NAMALWA (cell line): ENCODE measurements at regions not wholly inside any gene's neighbourhood (a gene's known extent, or its start where the extent isn't known, plus 50 kb on each side); places are given as distances from the start of the nearest gene placed in this dataset.

Source experiments
- DNase-seq: peaks from one replicate; pipeline ENCODE4 v3.0.0-alpha.2; 2015; ENCODE audit warnings: low spot score

- DNase-seq, result no peak
These were observed 87.7 kb upstream of the KRR1 start for GRCh38 chr12:75599061-75599460.

DNA sequence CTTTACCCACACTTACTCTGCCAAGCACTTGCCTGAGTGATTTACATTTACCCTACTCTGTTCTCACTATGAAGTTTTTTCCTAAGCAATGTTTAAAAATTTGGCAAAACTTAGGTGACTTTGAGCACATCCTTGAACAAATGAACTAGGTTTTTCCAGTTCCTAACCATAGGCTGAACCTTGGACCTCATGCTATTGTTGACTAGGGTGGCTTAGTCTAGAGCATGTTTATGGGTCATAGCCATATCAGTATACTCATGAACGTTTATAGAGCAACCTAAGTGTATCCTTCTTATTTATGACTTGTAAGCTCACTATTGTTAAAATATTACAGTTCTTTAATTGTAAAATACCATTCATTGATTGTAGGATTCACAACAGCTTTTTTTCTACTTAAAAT, 85.0 kb upstream of the KRR1 start:
- no peak for DNase-seq

DNA sequence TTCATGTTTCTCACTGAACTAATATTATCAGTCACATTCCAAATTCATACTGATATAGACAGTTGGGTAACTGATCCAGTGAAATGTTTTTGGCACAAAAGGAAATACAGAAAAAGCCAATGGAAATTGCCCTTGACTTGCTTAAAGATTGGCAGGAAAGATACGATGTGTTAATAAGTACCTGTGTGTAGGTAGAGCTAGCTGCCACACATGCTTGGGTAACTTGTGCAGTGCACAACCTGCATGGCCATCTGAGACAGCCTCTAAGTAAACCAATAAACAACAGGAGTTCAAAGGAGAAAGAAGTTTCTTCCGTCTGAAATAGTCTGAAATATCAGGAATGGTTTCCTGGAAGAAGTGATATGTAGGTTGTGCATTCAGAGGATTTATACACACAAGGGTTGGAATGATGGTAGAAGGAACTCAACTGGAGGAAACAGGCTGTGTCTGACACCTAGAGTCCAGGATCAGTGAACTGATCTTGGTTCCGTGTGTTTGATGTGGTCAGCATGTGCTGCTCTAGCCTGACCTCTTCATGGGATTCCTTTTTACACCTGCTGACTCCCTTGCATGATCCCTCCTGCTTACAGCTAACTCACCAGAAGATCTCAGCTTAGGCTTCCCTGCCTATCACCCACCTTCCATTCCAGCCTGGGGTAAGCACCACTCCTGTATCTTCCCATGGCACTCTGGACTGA, 81.4 kb upstream of the KRR1 start:
- no peak for DNase-seq

- no peak for DNase-seq
These were observed 80.7 kb upstream of the KRR1 start for GRCh38 chr12:75592086-75592485.

DNA sequence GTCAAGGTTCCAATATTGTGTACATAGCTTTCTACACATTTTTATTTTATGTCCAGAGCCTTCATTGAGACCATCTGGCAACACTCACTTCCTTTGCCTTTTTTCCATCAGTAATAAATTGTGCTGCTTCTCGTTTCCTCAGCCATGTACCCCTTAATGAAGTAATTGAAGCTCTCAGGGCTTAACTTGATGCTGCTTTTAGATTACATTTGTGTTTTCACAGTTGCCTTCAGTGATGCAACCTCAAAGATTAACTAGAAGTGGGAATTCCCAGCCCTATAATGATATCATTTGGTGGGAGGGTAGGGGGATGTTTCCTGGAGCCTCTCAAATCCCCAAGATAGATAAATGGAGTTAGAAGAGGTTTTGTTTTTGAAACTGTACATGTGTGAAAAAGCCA, 80.2 kb upstream of the KRR1 start:
- no peak for DNase-seq

- no peak for DNase-seq
These were observed 78.4 kb upstream of the KRR1 start for GRCh38 chr12:75589801-75590200.

GRCh38 chr12:75587340-75588106, 76.1 kb upstream of the KRR1 start:
- DNase-seq, result no peak

GRCh38 chr12:75585330-75585729, 73.9 kb upstream of the KRR1 start:
- DNase-seq, result no peak

- no peak for DNase-seq
These were observed 71.9 kb upstream of the KRR1 start for GRCh38 chr12:75583355-75583754.

DNA sequence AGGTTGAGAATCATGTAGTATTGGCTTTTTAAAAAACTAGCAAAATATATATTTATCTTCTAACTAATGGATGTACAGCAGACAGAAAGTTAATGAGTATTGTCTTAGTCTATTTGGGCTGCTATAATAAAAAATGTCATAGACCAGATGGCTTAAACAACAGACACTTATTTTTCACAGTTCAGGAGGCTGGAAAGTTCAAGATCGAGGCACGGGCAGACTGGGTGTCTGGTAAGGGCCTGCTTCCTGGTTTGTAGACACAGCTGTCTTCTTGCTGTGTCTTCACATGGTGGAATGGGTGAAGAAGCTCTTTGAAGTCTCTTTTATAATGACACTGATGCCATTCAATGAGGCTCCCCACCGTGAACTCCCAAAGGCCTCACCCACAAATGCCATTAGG, 70.1 kb upstream of the KRR1 start:
- peak; percentile 27 for DNase-seq

- no peak for DNase-seq
These were observed 68.1 kb upstream of the KRR1 start for GRCh38 chr12:75579552-75579951.

DNA sequence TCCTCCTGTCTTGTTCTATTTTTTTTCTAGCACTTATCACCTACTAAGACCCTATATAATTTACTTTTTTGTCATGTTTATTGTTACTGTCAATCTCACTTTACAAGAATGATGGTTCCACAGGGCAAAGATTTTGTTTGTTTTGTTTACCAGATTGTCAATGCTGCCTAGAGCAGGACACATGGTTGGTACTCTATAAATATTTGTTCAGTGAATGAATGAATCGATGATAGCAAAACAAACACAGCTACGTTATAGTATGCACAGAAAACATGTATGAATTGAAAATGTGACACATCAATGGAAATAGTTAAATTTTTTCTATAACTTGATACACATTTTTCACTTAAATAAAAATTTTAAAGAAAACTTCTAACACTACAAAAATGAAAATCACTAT, 67.1 kb upstream of the KRR1 start:
- DNase-seq, result no peak

DNA sequence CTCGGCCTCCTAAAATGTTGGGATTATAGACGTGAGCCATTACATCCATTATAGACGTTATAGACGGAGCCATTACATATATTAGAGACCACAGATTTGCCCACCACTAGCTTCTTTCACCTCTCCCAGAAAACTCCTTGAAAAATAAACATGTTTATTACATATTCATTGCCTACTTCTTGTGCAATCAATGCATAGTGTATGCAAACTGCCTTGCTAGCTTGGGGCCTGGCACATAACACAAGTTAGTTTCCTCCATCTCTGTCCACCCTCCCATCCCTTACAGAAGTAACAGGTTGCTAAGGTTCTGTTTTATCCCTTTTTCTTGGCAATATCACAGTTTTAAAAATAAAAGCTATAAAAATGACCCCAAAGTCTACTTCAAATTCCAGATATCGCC, 66.4 kb upstream of the KRR1 start:
- no peak for DNase-seq

DNA sequence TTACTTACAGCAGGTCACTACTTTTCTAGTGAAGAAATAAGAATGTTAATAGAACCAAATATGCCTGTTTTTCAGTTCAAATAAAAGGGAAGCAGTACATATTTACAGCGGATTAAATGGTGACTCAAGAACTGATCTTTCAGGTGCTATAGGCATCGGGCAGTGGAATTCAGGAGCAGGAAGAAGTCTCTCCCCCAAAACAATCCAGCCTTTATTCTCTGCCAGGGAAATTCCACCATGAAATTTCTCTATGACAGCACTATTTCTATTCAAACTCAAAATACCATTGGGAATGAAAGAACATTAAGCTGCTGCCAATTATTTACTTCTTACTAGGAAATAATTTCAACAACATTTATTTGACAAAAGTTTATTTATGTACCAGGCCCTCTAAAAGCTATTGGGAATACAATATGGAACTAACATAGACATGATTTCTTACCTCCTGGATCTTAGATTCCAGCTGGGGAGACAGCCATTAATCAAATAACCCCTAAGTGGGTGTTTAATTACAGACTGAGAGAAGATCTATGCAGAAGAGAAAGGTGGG, 60.3 kb upstream of the KRR1 start:
- no peak for DNase-seq

GRCh38 chr12:75571204-75571603, 59.8 kb upstream of the KRR1 start:
- no peak for DNase-seq

GRCh38 chr12:75568801-75569200, 57.4 kb upstream of the KRR1 start:
- no peak for DNase-seq

DNA sequence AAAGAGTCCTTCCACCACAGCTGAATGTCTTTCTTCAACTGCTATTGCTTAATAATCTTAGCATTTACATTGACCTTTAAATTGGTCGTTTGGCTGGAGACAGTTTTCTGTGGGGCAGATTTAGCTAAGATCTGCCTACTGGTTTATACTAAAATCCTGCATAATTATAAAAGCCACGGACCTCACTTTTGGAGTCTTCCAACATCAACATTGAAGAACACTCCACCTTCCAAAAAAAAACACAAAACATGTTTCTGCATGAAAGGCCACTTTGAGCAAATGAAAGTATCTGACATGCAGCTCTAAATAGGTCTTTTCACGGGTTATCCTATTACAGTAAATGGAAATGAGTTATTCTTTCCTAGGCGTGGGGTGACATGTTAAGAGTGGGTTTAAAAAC, 57.0 kb upstream of the KRR1 start:
- no peak for DNase-seq

- no peak for DNase-seq
These were observed 54.4 kb upstream of the KRR1 start for GRCh38 chr12:75565795-75566194.

DNA sequence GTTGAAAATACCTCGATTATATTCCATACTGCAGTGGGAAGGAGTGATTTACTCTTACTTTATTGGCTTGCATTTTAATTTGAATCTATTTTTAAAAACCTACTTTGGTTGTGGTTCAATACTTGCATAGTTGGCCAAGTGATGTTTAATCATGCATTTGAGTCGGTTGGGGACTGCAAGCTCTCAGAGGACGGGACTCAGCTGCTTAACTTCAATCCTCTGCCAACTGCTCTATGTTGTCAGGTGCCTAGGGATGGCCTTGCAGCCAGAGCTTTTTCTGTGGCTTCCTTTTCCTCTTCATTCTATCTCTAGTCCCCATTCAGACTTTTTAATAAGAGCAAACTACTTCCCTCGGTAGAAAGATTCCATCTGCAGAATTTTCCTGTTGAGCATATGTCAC, 53.4 kb upstream of the KRR1 start:
- DNase-seq, result no peak

- no peak for DNase-seq
These were observed 53.0 kb upstream of the KRR1 start for GRCh38 chr12:75564398-75564797.

- no peak for DNase-seq
These were observed 51.9 kb upstream of the KRR1 start for GRCh38 chr12:75563351-75563750.

- no peak for DNase-seq
These were observed 50.5 kb upstream of the KRR1 start for GRCh38 chr12:75561921-75562320.
